ENCODE measurements at regions not wholly inside any gene's neighbourhood (a gene's known extent, or its start where the extent isn't known, plus 50 kb on each side); places are given as distances from the start of the nearest gene placed in this dataset.

DNA sequence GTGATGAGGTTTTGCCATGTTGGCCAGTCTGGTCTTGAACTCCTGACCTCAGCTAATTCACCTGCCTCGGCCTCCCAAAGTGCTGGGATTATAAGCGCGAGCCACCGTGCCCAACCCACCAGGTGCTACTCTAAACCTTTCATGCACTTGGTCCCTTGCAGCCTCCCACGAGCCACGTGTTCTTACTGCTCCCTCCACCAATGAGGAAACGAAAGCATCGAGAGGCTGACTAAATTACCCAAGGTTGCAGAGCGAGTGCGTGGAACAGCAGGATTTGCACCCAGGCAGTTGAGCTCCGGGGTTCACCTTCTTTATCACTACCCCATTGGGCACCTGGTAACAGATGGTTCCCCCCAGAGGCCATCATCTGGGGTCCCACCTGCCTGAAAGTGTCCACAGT lies 208.3 kb downstream of the LY86 start:
- no peaks in the 10 kb centered on the region for H3K36me3 ChIP-seq (replicated peaks; ENCODE audit: control insufficient read depth, insufficient read depth, low read length)
- no peak for DNase-seq
- H3K27me3 ChIP-seq (ENCODE audit: control insufficient read depth, insufficient read depth, low read length), result peaks cover 2% of the 10 kb centered on the region; the same call in 1 of the 2 replicates

DNA sequence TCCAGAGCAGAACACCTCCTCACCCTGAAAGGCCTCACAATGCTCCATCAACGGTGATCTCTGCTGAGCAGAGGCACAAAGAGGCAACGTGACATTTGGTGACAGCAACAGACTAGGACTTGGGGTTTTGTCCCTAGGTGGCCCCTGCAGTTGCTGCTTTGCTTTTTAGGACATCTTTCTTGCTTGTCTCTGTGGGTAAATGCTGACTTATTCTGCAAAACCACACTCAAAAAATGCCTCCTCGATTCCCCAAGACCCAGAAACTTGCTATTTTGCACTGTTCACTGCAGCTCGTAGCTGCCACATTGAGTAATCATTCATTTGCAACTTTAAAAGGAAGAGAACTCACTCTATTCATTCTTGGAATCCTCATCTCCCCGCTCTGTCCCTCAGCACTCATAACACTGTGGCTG lies 209.9 kb downstream of the LY86 start:
- DNase-seq, result no peak
- Histone ChIP-seq H3K27me3 (ENCODE audit: control insufficient read depth, insufficient read depth, low read length) (no peaks in the 10 kb centered on the region; the same call in 1 of the 2 replicates), H3K36me3 (replicated peaks; ENCODE audit: control insufficient read depth, insufficient read depth, low read length) (no peaks in the 10 kb centered on the region), H3K4me3 (ENCODE audit: insufficient read depth, low read depth, low read length) (no peak overlapping the region)

More for the DNA sequence above, 208.3 kb downstream of the LY86 start:
- H3K4me3 ChIP-seq (ENCODE audit: insufficient read depth, low read depth, low read length), result no peak overlapping the region

DNA sequence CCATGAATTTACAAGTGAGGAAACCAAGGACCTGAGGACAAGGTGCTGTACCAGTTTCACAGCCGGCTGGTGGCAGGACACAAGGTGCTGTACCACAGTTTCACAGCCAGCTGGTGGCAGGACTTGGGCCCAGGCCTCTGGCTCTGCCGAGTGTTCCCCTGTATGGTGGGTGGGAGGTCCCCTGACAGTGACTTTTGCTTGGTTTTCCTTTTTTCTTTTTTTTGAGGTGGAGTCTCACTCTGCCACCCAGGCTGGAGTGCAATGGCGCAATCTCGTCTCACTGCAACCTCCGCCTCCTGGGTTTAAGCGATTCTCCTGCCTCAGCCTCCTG lies 212.4 kb downstream of the LY86 start:
- no peak for DNase-seq
- no peaks in the 10 kb centered on the region; the same call in 1 of the 2 replicates for H3K27me3 ChIP-seq (ENCODE audit: control insufficient read depth, insufficient read depth, low read length)
- no peaks in the 10 kb centered on the region; the same call in 1 of the 2 replicates for H3K36me3 ChIP-seq (replicated peaks; ENCODE audit: control insufficient read depth, insufficient read depth, low read length)
- no peak overlapping the region for H3K4me3 ChIP-seq (ENCODE audit: insufficient read depth, low read depth, low read length)

DNA sequence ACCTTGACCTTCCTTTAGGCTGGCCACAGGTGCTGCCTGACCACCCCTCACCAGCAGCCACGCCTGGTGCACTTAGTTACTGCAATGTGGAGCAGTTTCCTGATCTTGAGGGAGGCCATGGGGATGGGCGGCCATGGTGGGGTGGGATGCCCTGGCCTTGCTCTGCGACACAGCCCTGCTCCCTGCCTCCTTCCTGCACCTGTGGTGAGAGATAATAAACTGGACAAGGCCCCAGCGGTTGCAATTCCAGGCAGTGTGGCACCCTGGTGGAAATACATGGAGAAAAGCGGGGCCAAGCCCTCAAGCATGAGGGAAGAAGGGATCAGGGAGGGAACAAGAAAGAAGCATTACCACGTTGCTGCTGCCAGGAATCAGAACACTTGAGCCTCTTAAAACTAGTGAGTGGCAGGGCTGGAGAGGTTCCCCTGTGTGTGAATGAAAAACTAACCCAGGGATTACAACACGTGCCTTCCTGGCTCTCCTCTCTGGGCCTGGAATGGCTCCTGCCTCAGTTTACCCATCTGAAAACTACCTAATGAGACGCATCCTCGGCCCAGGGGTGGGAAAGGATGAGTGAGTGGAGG lies 213.2 kb downstream of the LY86 start:
- Histone ChIP-seq H3K27me3 (ENCODE audit: control insufficient read depth, insufficient read depth, low read length) (no peaks in the 10 kb centered on the region; the same call in 1 of the 2 replicates), H3K4me3 (ENCODE audit: insufficient read depth, low read depth, low read length) (no peak overlapping the region), H3K36me3 (replicated peaks; ENCODE audit: control insufficient read depth, insufficient read depth, low read length) (no peaks in the 10 kb centered on the region; the same call in 1 of the 2 replicates)
- no peak for DNase-seq

DNA sequence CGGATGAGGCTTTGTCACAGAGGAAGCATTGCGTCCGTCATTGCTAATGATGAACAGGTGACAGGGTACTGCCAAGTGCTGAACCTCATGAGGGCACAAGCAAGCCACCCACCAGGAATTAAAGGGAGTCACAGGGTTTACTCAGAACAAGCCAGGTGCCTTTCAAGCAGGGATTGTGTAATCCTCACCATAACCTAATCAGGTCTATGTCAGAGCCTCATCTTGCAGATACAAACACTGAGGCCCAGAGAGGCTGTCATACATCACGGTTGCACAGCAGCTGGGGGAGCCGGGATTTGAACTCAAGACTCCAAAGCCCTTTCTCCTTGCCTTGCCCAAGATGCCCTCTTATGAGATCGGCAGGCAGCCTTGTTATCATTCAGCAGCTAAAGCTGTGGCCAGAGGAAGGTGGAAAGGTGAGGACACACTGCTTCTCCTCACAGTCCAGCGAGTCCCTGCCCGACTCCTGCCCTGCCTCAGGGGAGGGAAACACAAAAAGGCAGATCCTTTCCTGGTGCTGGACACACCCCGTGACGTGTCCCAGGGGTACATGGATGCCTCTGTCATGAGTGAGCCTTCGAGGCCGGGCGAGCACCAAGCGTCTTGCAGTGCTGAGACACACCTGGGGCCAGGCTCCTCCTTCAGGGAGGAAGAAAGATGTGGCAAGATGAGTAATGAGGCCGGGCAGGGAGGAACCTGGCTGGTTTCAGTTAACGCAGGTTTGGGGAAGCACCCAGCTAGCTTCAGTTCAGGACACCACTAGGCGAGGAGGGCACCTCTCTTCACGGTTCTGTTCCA lies 214.9 kb downstream of the LY86 start:
- no peak for DNase-seq
- no peak overlapping the region for H3K4me3 ChIP-seq (ENCODE audit: insufficient read depth, low read depth, low read length)
- H3K27me3 ChIP-seq (ENCODE audit: control insufficient read depth, insufficient read depth, low read length), result no peaks in the 10 kb centered on the region
- no peaks in the 10 kb centered on the region; the same call in 1 of the 2 replicates for H3K36me3 ChIP-seq (replicated peaks; ENCODE audit: control insufficient read depth, insufficient read depth, low read length)

DNA sequence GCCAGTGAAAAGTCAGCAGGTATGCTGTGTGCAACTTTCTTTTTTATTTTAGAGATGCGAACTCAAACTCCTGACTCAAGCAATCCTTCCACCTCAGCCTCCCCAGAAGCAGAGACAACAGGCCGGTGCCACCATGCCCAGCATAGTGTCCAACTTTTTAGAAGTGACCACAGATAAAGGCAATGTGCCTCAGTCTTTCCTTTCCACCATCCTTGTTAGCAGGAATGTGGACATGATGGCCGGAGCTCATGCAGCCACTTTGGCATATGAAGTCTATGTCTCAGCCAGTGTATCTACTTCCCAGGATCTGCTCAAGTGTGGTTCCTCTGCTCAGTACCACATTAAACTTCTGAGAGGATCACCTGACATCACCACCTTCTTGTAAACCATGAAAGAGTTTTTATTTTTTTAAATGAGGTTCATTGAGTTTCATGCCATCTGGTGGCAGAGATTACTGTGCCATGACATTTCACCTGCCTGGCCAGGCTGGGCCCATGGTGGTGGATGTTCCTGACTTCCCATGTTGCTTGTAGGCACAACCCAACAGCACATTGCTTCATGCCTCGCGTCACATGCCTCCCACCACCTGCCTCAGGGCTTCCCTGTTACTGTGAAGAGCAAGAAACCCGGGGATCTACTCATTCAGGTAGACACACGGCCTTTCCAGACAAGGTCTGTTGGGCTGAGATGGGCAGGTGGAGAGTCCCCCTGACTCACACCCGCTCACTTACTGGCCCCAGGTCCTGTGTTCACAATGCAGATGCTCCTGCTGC lies 216.5 kb downstream of the LY86 start:
- Histone ChIP-seq H3K36me3 (replicated peaks; ENCODE audit: control insufficient read depth, insufficient read depth, low read length) (no peaks in the 10 kb centered on the region; the same call in 1 of the 2 replicates), H3K27me3 (ENCODE audit: control insufficient read depth, insufficient read depth, low read length) (no peaks in the 10 kb centered on the region), H3K4me3 (ENCODE audit: insufficient read depth, low read depth, low read length) (no peak overlapping the region)
- DNase-seq, result no peak

DNA sequence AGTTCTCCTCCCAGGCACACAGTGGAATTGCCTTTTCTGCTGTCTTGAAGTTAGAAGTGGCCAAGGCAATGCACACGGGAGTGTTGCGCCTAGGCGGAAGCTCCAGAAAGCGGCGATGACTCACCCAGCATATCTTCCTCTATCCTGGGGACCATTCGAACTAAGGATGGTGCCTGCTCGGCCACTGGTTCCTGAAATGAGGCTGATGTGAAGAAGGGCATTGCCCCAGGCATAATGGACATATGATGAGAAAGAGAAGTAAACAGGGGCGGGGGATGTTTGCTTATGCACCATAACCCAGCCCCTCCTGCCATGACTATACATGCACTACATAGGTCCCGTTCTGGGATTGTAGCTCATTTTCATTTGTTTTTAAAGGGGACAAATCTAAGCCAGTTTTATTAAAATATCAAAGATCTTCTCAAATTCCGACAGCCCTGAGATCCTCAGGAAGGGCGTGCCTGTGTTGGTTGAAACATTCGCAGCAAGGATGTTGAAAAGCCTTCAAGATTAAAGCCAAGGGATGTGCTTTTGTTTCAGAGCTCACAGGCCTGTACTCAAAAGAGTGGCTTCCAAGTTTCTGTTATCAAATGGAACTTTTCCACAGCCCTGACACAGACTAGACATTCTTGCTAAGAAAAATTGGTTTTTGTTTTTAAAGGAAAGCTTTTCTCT lies 218.5 kb downstream of the LY86 start:
- no peak overlapping the region for H3K4me3 ChIP-seq (ENCODE audit: insufficient read depth, low read depth, low read length)
- H3K27me3 ChIP-seq (ENCODE audit: control insufficient read depth, insufficient read depth, low read length), result no peaks in the 10 kb centered on the region
- H3K36me3 ChIP-seq (replicated peaks; ENCODE audit: control insufficient read depth, insufficient read depth, low read length), result no peaks in the 10 kb centered on the region; the same call in 1 of the 2 replicates
- DNase-seq, result no peak

DNA sequence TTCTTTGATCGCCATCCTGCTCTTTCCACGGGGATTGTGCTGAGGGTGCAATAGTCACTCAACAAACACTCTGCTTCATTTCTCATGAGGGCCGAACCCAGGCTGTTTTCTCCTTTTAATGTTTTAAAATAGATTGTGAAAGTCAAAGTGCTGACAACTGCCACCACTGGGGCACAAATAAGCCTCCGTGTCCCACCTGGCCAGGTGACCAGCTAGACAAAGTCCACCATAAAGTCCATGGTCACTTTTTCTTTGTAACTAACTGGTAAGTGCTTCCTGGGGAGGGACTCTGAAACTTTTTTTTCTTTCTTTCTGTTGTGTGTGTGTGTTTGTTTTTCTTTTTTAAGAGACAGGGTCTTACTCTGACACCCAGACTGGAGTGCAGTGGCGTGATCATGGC lies 219.8 kb downstream of the LY86 start:
- Histone ChIP-seq H3K4me3 (ENCODE audit: insufficient read depth, low read depth, low read length) (no peak overlapping the region), H3K27me3 (ENCODE audit: control insufficient read depth, insufficient read depth, low read length) (no peaks in the 10 kb centered on the region), H3K36me3 (replicated peaks; ENCODE audit: control insufficient read depth, insufficient read depth, low read length) (no peaks in the 10 kb centered on the region; the same call in 1 of the 2 replicates)
- DNase-seq, result no peak

DNA sequence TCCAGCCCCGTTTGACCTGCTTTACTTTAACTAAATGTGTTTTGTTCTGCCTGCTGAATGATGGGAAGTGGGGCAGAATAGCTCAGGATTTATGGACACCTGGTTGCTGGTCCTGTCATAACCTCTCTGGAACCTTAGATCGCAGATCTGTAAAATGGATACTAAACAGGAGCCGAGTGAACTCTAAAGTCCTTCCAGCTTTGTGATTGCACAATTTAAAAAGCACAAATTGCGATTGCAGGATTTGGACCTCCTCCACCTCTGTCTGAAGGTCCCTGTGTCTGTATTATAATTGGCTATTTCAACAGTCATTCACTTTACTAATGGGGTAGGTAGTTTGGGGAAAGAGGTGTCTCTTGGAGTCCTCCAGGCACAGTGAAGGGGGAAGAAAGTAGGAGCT lies 220.4 kb downstream of the LY86 start:
- DNase-seq, result no peak
- H3K4me3 ChIP-seq (ENCODE audit: insufficient read depth, low read depth, low read length), result no peak overlapping the region
- no peaks in the 10 kb centered on the region for H3K27me3 ChIP-seq (ENCODE audit: control insufficient read depth, insufficient read depth, low read length)
- no peaks in the 10 kb centered on the region; the same call in 1 of the 2 replicates for H3K36me3 ChIP-seq (replicated peaks; ENCODE audit: control insufficient read depth, insufficient read depth, low read length)

DNA sequence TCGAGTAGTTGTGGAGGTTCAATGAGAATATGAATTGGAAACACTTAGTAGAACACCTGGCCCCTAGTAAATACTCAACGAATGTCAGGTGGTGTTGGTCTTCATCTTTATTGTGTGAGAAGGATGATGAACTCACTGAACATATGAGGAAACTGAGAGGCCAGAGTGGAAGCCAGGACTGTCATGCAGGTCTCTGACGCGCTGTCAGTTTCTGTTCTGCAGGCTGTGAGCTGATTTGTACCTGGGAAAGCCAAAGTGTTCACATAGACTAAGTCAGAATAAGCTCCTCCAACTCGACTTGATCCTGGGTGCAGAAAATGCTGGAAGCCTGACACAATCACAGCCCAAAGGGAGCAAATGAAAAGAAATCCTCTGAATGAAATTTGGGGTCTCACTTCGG lies 222.2 kb downstream of the LY86 start:
- Histone ChIP-seq H3K4me3 (ENCODE audit: insufficient read depth, low read depth, low read length) (no peak overlapping the region), H3K27me3 (ENCODE audit: control insufficient read depth, insufficient read depth, low read length) (no peaks in the 10 kb centered on the region), H3K36me3 (replicated peaks; ENCODE audit: control insufficient read depth, insufficient read depth, low read length) (no peaks in the 10 kb centered on the region)
- no peak for DNase-seq

DNA sequence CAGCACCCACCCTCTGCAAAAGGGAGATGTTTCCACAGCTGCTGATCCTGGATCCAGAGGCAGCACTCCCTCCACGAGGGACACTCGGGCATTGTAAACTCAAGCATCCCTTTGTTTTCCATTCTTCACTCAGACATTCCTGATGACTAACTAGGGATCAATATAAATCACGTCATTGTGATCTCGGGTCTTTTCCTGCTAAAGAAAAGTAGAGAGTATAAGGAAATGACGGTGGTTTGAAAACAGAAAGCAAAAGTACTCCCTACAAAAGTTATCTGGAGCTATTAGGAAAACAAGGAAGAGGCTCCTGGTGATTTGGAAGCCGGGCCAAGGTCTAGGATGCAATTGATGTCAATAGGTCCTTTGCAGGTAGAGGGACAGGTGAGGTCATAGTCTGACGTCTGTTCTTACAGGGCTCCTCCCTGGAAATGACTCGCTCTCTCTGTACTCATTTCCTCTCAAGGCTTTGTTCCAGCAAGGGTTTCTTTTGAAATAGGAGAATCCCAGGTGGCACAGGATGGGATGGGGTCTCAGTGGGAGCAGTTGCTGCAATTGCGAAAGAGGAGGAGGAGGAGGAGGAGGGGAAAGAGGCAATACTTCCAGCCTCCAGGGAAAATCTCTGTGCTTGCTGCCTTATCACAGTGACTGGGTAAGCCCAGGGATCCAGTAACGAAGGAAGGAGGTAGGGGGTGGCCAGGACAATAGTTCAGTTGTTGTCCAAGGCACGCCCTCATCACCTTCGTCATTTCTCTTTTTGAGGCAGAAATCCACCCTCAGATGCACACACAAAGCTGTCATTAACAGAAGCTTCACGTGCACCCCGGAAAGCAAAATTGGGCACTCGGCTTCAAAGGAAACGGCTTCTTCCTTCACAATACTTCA lies 222.8 kb downstream of the LY86 start:
- H3K36me3 ChIP-seq (replicated peaks; ENCODE audit: control insufficient read depth, insufficient read depth, low read length), result no peaks in the 10 kb centered on the region
- DNase-seq, result peak; percentile 81
- H3K4me3 ChIP-seq (ENCODE audit: insufficient read depth, low read depth, low read length), result no peak overlapping the region
- H3K27me3 ChIP-seq (ENCODE audit: control insufficient read depth, insufficient read depth, low read length), result no peaks in the 10 kb centered on the region

DNA sequence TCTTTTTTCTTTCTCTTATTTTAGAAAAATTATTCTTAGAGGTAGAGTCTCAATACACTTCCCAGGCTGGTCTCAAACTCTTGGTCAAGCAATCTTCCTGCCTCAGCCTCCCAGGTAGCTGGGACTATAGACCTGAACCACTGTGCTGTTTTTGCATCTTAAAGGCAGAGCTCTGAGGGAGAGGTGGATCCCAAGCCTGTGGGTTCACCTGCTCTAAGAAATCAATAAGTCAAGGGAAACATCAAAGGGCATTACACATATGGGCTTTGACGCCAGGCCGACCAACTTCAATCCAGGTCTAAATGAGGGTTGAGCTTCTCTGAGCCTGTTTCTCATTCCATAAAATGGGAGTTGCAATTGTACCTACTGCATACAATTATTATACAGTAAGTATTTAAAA lies 223.9 kb downstream of the LY86 start:
- no peak for DNase-seq
- no peak overlapping the region for H3K4me3 ChIP-seq (ENCODE audit: insufficient read depth, low read depth, low read length)
- H3K36me3 ChIP-seq (replicated peaks; ENCODE audit: control insufficient read depth, insufficient read depth, low read length), result no peaks in the 10 kb centered on the region
- no peaks in the 10 kb centered on the region for H3K27me3 ChIP-seq (ENCODE audit: control insufficient read depth, insufficient read depth, low read length)

DNA sequence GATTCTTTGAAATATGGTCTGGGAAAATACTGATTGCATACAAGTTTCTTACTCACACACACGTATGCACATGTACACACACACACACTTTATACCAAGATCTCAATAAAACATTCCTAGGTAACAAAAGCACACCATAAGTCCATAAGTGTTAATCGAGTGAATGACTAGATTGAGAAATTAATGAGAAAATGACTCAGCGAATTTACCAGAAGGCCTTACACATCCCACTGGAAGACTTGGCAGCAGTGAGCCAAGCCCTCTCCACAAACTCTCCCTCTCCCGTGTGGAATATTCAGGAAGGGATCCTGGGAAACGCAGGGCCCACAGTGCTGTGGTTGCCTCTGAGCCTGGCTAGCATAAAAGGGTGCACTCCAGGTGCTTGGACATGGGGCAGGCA lies 227.2 kb downstream of the LY86 start:
- no peak for DNase-seq
- H3K4me3 ChIP-seq (ENCODE audit: insufficient read depth, low read depth, low read length), result no peak overlapping the region
- no peaks in the 10 kb centered on the region for H3K27me3 ChIP-seq (ENCODE audit: control insufficient read depth, insufficient read depth, low read length)
- H3K36me3 ChIP-seq (replicated peaks; ENCODE audit: control insufficient read depth, insufficient read depth, low read length), result no peaks in the 10 kb centered on the region

DNA sequence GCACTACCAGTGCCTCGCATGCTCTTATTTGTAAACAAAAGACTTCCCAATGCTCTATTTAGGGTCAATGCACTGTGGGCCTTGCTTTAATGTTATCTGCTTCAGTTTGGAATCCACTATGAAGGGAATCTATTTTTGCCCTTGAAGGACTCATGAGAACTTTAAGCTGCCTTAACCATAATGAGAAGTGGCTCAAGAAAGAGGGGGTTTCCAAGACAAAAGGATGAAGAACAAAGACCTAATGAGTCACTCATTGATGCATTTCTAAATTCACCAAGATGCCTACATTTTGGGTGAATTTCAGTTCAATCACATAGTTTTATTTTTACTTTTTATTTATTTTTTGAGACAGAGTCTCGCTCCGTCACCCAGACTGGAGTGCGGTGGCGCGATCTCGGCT lies 228.2 kb downstream of the LY86 start:
- Histone ChIP-seq H3K27me3 (ENCODE audit: control insufficient read depth, insufficient read depth, low read length) (no peaks in the 10 kb centered on the region), H3K4me3 (ENCODE audit: insufficient read depth, low read depth, low read length) (no peak overlapping the region), H3K36me3 (replicated peaks; ENCODE audit: control insufficient read depth, insufficient read depth, low read length) (no peaks in the 10 kb centered on the region)
- DNase-seq, result no peak
